RWPE1 (cell line): ENCODE measurements at regions not wholly inside any gene's neighbourhood (a gene's known extent, or its start where the extent isn't known, plus 50 kb on each side); places are given as distances from the start of the nearest gene placed in this dataset.

Experiments used
- CTCF ChIA-PET: fragments of 350-600 bp; sonication (Branson Sonifier 250); formaldehyde crosslinking; extraction: SDS; loops from one replicate; lab custom pipeline; 2021; lab: Yijun Ruan, JAX
- POLR2A ChIA-PET: fragments of 400-600 bp; formaldehyde crosslinking; extraction: SDS; loops from one replicate; lab custom pipeline; 2020; ENCODE audit warnings: antibody characterized with exemption; ENCODE audit not compliant: low non-redundant PET; lab: Yijun Ruan, JAX
- DNase-seq: peaks from one replicate; pipeline ENCODE4 v3.0.0; 2012; ENCODE audit warnings: low spot score
- H3K27ac ChIP-seq: fragments of 450-650 bp; 2 replicates; pipeline ENCODE4 v1.5.1; 2017
- TF ChIP-seq, protein P1 (sequence below): fragments of 450-650 bp; conservative IDR thresholded peaks from 2 replicates; pipeline ENCODE4 v1.5.1; 2017; ENCODE audit warnings: low read depth, mild to moderate bottlenecking

DNA sequence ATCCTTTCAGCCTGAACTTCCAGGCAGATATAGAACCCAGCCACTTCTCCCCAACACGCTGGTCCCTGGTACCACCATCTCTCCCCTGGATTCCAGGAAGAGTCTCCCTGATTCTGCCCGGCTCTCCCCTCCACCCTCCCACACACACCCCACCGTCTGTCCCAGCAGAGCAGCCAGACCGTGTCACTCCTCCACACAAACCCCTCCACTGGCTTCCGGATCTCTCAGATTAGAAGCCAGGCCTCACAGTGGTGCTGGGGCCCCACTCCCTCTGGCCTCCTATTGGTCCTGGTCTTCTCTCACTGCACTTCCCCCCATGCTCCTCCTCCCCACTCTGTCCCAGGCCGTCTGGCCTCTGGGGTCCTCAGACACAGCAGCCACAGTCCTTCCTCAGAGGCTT, 52.4 kb upstream of the CDKN3 start:
- peak overlapping the region; percentile 20; the same call in 1 of the 2 replicates for H3K27ac ChIP-seq
- ChIA-PET POLR2A (no interaction called here), CTCF (no interaction called here)
- DNase-seq = no peak
- TF ChIP-seq, protein P1, sequence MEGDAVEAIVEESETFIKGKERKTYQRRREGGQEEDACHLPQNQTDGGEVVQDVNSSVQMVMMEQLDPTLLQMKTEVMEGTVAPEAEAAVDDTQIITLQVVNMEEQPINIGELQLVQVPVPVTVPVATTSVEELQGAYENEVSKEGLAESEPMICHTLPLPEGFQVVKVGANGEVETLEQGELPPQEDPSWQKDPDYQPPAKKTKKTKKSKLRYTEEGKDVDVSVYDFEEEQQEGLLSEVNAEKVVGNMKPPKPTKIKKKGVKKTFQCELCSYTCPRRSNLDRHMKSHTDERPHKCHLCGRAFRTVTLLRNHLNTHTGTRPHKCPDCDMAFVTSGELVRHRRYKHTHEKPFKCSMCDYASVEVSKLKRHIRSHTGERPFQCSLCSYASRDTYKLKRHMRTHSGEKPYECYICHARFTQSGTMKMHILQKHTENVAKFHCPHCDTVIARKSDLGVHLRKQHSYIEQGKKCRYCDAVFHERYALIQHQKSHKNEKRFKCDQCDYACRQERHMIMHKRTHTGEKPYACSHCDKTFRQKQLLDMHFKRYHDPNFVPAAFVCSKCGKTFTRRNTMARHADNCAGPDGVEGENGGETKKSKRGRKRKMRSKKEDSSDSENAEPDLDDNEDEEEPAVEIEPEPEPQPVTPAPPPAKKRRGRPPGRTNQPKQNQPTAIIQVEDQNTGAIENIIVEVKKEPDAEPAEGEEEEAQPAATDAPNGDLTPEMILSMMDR = no peak

DNA sequence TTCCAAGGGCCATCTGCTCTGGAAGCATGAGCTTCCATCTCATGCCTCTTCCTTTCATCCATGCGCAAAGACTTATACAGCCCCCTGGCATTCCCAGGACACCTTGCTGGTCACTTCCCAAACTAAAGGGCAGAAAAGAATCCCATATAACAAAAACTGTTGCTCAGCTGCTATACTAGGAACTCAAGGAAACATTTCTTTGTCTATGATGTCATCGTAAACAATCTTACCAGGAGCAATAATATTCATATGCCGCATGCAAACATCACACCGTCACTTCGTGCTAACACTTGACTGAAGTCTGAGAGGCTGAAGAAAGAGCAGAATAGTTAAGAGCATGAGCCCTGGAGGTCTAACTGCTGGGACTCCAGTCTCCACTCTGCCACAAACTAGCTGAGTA, 50.5 kb upstream of the CDKN3 start:
- DNase-seq = no peak
- ChIA-PET CTCF (no interaction called here), POLR2A (no interaction called here)
- TF ChIP-seq, protein P1 = no peak
- H3K27ac ChIP-seq = no peak overlapping the region
